Kidney (tissue), 13 donors: ENCODE measurements at regions not wholly inside any gene's neighbourhood (a gene's known extent, or its start where the extent isn't known, plus 50 kb on each side); places are given as distances from the start of the nearest gene placed in this dataset.

ENCODE experiments used
- DNase-seq, 5 donors: peaks; one replicate each; pipeline ENCODE4 v3.0.0-alpha.2; 2013 to 2020
- FAIRE-seq: peaks from 2 replicates; lab custom pipeline; 2012; peaks lifted over from hg19 to GRCh38; lab: Jason Lieb, UNC
- H3K27ac ChIP-seq, 2 donors: one replicate each; pipeline ENCODE4 v1.7.0; 2013; ENCODE audit warnings: low read depth in 2 of 2, low read length in 2 of 2, inconsistent platforms in 1 of 2
- H3K27me3 ChIP-seq: one replicate; pipeline ENCODE4 v1.7.1; 2013; ENCODE audit warnings: low read length, inconsistent platforms; ENCODE audit not compliant: control insufficient read depth, insufficient read depth
- H3K36me3 ChIP-seq, 3 donors: one replicate each; pipeline versions ENCODE4 v1.7.0 to v1.7.1; 2013; ENCODE audit warnings: low read length in 3 of 3, control low read depth in 1 of 3, inconsistent platforms in 1 of 3; ENCODE audit not compliant: insufficient read depth in 3 of 3, control insufficient read depth in 2 of 3
- H3K4me1 ChIP-seq, 3 donors: one replicate each; pipeline versions ENCODE4 v1.7.0 to v1.7.1; 2013; ENCODE audit warnings: low read length in 3 of 3, inconsistent platforms in 1 of 3, low read depth in 1 of 3; ENCODE audit not compliant: control insufficient read depth in 2 of 3, insufficient read depth in 2 of 3
- H3K4me3 ChIP-seq, 3 donors: one replicate each; pipeline versions ENCODE4 v1.7.0 to v1.8.1; 2013; ENCODE audit warnings: low read length in 3 of 3, control low read depth in 1 of 3, inconsistent platforms in 1 of 3
- H3K9ac ChIP-seq, 3 donors: one replicate each; pipeline versions ENCODE4 v1.7.0 to v1.7.1; 2013; ENCODE audit warnings: low read length in 3 of 3, control low read depth in 1 of 3, inconsistent platforms in 1 of 3
- H3K9me3 ChIP-seq, 3 donors: one replicate each; pipeline versions ENCODE4 v1.7.0 to v1.7.1; 2013; ENCODE audit warnings: low read length in 3 of 3, control low read depth in 1 of 3, inconsistent platforms in 1 of 3; ENCODE audit not compliant: control insufficient read depth in 2 of 3, insufficient read depth in 1 of 3
- intact Hi-C: fragments of 100-400 bp; cut with DNase I; formaldehyde crosslinking; loops from one replicate; pipeline ENCODE4 v1.11.1; 2022
- TF ChIP-seq, protein P1 (sequence below): IDR thresholded peaks from 3 replicates; pipeline ENCODE4 v1.5.1; 2012; ENCODE audit warnings: mild to moderate bottlenecking, moderate library complexity, borderline replicate concordance; ENCODE audit not compliant: insufficient read depth; ENCODE audit errors: extremely low read depth
- donor health status: control.
- donor health status: control.
- donor health status: control.
- donor health status: control.
- donor health status: control.
- donor health status: DM: yes; HTN: yes; CAD: no.
- donor health status: Normal renal cell carcinoma (clear cell type).

- H3K27me3 ChIP-seq = no peaks in the 10 kb centered on the region
- no peaks in the 10 kb centered on the region for H3K4me1 ChIP-seq
- TF ChIP-seq, protein P1, sequence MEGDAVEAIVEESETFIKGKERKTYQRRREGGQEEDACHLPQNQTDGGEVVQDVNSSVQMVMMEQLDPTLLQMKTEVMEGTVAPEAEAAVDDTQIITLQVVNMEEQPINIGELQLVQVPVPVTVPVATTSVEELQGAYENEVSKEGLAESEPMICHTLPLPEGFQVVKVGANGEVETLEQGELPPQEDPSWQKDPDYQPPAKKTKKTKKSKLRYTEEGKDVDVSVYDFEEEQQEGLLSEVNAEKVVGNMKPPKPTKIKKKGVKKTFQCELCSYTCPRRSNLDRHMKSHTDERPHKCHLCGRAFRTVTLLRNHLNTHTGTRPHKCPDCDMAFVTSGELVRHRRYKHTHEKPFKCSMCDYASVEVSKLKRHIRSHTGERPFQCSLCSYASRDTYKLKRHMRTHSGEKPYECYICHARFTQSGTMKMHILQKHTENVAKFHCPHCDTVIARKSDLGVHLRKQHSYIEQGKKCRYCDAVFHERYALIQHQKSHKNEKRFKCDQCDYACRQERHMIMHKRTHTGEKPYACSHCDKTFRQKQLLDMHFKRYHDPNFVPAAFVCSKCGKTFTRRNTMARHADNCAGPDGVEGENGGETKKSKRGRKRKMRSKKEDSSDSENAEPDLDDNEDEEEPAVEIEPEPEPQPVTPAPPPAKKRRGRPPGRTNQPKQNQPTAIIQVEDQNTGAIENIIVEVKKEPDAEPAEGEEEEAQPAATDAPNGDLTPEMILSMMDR = no peak
- H3K4me3 ChIP-seq = no peak overlapping the region
- H3K9me3 ChIP-seq = no peaks in the 10 kb centered on the region
- no peaks in the 10 kb centered on the region for H3K36me3 ChIP-seq
- FAIRE-seq = no peak
- no peak overlapping the region for H3K9ac ChIP-seq
- DNase-seq = no peak
- intact Hi-C loops = no loop called here
- H3K27ac ChIP-seq = no peak overlapping the region
Measured at GRCh38 chr2:52181080-52181479, 1149.1 kb upstream of the NRXN1 start.

DNA sequence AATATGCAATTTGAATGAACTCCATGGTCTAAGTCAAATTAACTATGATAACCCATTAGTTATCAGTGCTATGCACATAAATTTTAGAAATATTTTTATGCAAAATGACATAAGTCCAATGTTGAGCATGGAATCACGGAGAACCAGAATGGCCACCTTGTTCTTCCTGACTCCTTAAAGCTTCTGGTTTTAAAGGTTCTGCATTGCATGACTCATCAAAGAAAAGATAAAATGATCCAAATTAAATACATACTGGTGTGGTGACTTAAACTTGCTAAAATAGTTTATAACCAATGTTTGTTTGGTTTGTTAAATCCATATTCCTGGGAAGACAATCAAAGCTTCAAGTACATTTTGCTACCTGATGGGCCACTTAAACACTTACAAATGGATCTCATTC is 1146.9 kb upstream of the NRXN1 start:
- Histone ChIP-seq H3K36me3 (no peaks in the 10 kb centered on the region), H3K4me1 (no peaks in the 10 kb centered on the region), H3K4me3 (no peak overlapping the region), H3K9ac (no peak overlapping the region), H3K27me3 (no peaks in the 10 kb centered on the region), H3K9me3 (no peaks in the 10 kb centered on the region), H3K27ac (no peak overlapping the region)
- no peak for DNase-seq
- intact Hi-C loops = no loop called here
- no peak for FAIRE-seq
- TF ChIP-seq, protein P1 = no peak

DNA sequence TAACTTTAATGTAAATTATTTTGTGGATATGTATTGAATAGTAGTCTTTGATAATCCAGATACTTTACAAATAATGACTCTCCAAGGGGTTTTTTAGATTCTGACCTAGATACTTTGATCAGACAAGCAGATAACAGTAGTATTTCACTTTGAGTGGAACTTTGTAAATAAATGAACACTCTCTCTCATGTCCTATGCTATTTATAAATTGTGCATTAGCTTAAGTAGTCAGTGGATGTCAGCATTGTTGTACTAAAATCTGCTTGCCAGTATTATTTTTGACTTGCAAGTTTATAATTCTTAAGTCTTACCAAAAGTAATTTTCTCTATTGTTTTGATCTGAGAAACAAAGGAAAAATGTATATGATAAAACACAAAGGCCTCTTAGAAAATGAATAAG is 1113.1 kb upstream of the NRXN1 start:
- H3K36me3 ChIP-seq = no peaks in the 10 kb centered on the region
- DNase-seq (peak in 1 of 5 donors; percentile 3), FAIRE-seq (no peak)
- intact Hi-C loops = no loop called here
- no peak overlapping the region for H3K27ac ChIP-seq
- no peaks in the 10 kb centered on the region for H3K27me3 ChIP-seq
- H3K9ac ChIP-seq = no peak overlapping the region
- H3K4me1 ChIP-seq = no peaks in the 10 kb centered on the region
- no peaks in the 10 kb centered on the region for H3K9me3 ChIP-seq
- TF ChIP-seq, protein P1 = no peak
- H3K4me3 ChIP-seq = no peak overlapping the region

DNA sequence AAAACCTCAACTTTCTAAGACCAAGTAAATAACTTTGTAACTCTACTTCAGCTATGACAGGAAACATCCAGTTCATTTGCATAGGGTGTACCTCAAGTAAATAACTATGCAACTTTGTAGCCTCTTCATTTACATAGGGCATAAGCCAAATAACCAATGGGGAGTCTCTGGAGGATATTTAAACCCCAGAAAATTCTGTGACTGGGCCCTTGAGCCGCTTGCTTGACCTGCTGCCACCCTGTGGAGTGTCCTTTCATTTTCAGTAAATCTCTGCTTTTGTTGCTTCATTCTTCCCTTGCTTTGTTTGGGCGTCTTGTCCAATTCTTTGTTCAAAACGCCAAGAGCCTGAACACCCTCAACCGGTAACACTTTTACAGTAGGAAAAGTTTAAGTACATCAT is 1112.7 kb upstream of the NRXN1 start:
- Histone ChIP-seq H3K27ac (no peak overlapping the region), H3K36me3 (no peaks in the 10 kb centered on the region), H3K4me1 (no peaks in the 10 kb centered on the region), H3K27me3 (no peaks in the 10 kb centered on the region), H3K9ac (no peak overlapping the region), H3K9me3 (no peaks in the 10 kb centered on the region), H3K4me3 (no peak overlapping the region)
- FAIRE-seq (no peak), DNase-seq (peak in 1 of 5 donors; percentile 2)
- intact Hi-C loops = no loop called here
- TF ChIP-seq, protein P1 = no peak
